SK-N-SH (cell line): ENCODE measurements at regions not wholly inside any gene's neighbourhood (a gene's known extent, or its start where the extent isn't known, plus 50 kb on each side); places are given as distances from the start of the nearest gene placed in this dataset.

Source experiments
- CHD2 ChIP-seq: fragments of 150-350 bp; IDR thresholded peaks from 2 replicates; pipeline ENCODE4 v1.6.1; 2018; ENCODE audit warnings: low read length; ENCODE audit not compliant: partially characterized antibody
- CTCF ChIP-seq: fragments of 200-600 bp; sonication (generic); IDR thresholded peaks from 2 replicates; pipeline ENCODE4 v1.6.1; 2017; ENCODE audit warnings: antibody characterized with exemption, mild to moderate bottlenecking, moderate library complexity
- EP300 ChIP-seq, 2 experiments: IDR thresholded peaks; 2 replicates each; pipeline versions ENCODE4 v1.4.0 to v1.6.1; 2012; ENCODE audit warnings: borderline replicate concordance in 1 of 2, low read depth in 1 of 2, low read length in 1 of 2
- REST ChIP-seq: IDR thresholded peaks from 2 replicates; pipeline ENCODE4 v1.6.1; 2012; ENCODE audit warnings: mild to moderate bottlenecking, low read depth, low read length, moderate library complexity
- USF1 ChIP-seq: IDR thresholded peaks from 2 replicates; pipeline ENCODE4 v1.4.0; 2012; ENCODE audit warnings: low read depth, borderline replicate concordance
- YY1 ChIP-seq: IDR thresholded peaks from 2 replicates; pipeline ENCODE4 v1.4.0; 2012; ENCODE audit warnings: low read depth, mild to moderate bottlenecking

GRCh38 chr11:39139581-39139980 is 2319.9 kb downstream of the LRRC4C start:
- TF ChIP-seq CTCF (no peak), USF1 (no peak), EP300 (IDR thresholded peaks at IDR 0.05; ENCODE audit: borderline replicate concordance in 1 of 2, low read depth in 1 of 2, low read length in 1 of 2) (no peak), CHD2 (no peak), REST (no peak), YY1 (no peak)
